LNCaP clone FGC (cell line): ENCODE measurements at regions not wholly inside any gene's neighbourhood (a gene's known extent, or its start where the extent isn't known, plus 50 kb on each side); places are given as distances from the start of the nearest gene placed in this dataset.

Experiments
- DNase-seq: peaks from one replicate; pipeline ENCODE4 v3.0.0-alpha.2; 2011; ENCODE audit warnings: low read depth
- H3K4me3 ChIP-seq: 2 replicates; pipeline ENCODE4 v1.5.1; 2011; ENCODE audit warnings: mild to moderate bottlenecking, low read depth, low read length, control low read depth
- CTCF ChIP-seq: IDR thresholded peaks from 2 replicates; pipeline ENCODE4 v1.5.1; 2012; ENCODE audit warnings: mild to moderate bottlenecking; ENCODE audit not compliant: control insufficient read depth, insufficient read depth; ENCODE audit errors: extremely low read depth

GRCh38 chr6:167665698-167666330 lies 160.9 kb upstream of the AFDN start:
- no peak overlapping the region for H3K4me3 ChIP-seq
- no peak for TF ChIP-seq CTCF
- DNase-seq: no peak

- no peak overlapping the region for H3K4me3 ChIP-seq
- TF ChIP-seq CTCF: no peak
- DNase-seq: no peak
These were observed 160.0 kb upstream of the AFDN start for GRCh38 chr6:167666571-167667203.

- DNase-seq: no peak
- H3K4me3 ChIP-seq: no peak overlapping the region
- no peak for TF ChIP-seq CTCF
These were observed 159.3 kb upstream of the AFDN start for GRCh38 chr6:167667204-167668018.

- TF ChIP-seq CTCF: no peak
- no peak for DNase-seq
- H3K4me3 ChIP-seq: no peak overlapping the region
These were observed 158.5 kb upstream of the AFDN start for GRCh38 chr6:167668019-167668753.

- TF ChIP-seq CTCF: no peak
- DNase-seq: no peak
- no peak overlapping the region for H3K4me3 ChIP-seq
These were observed 157.8 kb upstream of the AFDN start for GRCh38 chr6:167668754-167669552.

- no peak for TF ChIP-seq CTCF
- DNase-seq: no peak
- no peak overlapping the region for H3K4me3 ChIP-seq
These were observed 157.2 kb upstream of the AFDN start for GRCh38 chr6:167669553-167669849.
